H9 (cell line): ENCODE measurements at regions not wholly inside any gene's neighbourhood (a gene's known extent, or its start where the extent isn't known, plus 50 kb on each side); places are given as distances from the start of the nearest gene placed in this dataset.

Experiments
- DNase-seq: peaks from one replicate; pipeline ENCODE4 v3.0.0-alpha.2; 2017
- H2AFZ ChIP-seq: one replicate; pipeline ENCODE4 v1.6.1; 2013; ENCODE audit warnings: mild to moderate bottlenecking, low read length, control low read depth, moderate library complexity
- H2AK5ac ChIP-seq: 2 replicates; pipeline ENCODE4 v1.6.1; 2013; ENCODE audit warnings: low read length, control low read depth, mixed read lengths; ENCODE audit not compliant: insufficient read length
- H2BK120ac ChIP-seq: one replicate; pipeline ENCODE4 v1.6.1; 2013; ENCODE audit warnings: low read depth, mild to moderate bottlenecking, low read length, control low read depth, inconsistent platforms; ENCODE audit not compliant: poor library complexity, severe bottlenecking
- H2BK12ac ChIP-seq: 2 replicates; pipeline ENCODE4 v1.6.1; 2013; ENCODE audit warnings: low read length, control low read depth, mixed read lengths, low read depth; ENCODE audit not compliant: insufficient read length
- H2BK15ac ChIP-seq: 2 replicates; pipeline ENCODE4 v1.6.1; 2013; ENCODE audit warnings: low read depth, low read length, control low read depth
- H2BK20ac ChIP-seq: one replicate; pipeline ENCODE4 v1.6.1; 2013; ENCODE audit warnings: low read depth, mild to moderate bottlenecking, low read length, control low read depth, inconsistent platforms; ENCODE audit not compliant: poor library complexity, severe bottlenecking
- H2BK5ac ChIP-seq: 2 replicates; pipeline ENCODE4 v1.6.1; 2013; ENCODE audit warnings: low read length, control low read depth, mixed read lengths; ENCODE audit not compliant: insufficient read length
- H3K14ac ChIP-seq: 2 replicates; pipeline ENCODE4 v1.6.1; 2013; ENCODE audit warnings: low read length, control low read depth; ENCODE audit not compliant: insufficient read depth
- H3K18ac ChIP-seq: 2 replicates; pipeline ENCODE4 v1.6.1; 2013; ENCODE audit warnings: low read depth, mild to moderate bottlenecking, mixed read lengths, low read length, control low read depth; ENCODE audit not compliant: insufficient read length
- H3K23ac ChIP-seq: 2 replicates; pipeline ENCODE4 v1.6.1; 2013; ENCODE audit warnings: low read length, control low read depth, mixed read lengths, low read depth; ENCODE audit not compliant: insufficient read length
- H3K23me2 ChIP-seq: 2 replicates; pipeline ENCODE4 v1.6.1; 2013; ENCODE audit warnings: low read depth, mild to moderate bottlenecking, mixed read lengths, low read length, control low read depth; ENCODE audit not compliant: insufficient read length, poor library complexity, severe bottlenecking
- H3K27ac ChIP-seq: 2 replicates; pipeline ENCODE4 v1.5.1; 2013; ENCODE audit warnings: low read length, control low read depth, mixed read lengths, low read depth; ENCODE audit not compliant: insufficient read length
- H3K27me3 ChIP-seq: 2 replicates; pipeline ENCODE4 v1.6.1; 2013; ENCODE audit warnings: low read length, control low read depth, inconsistent platforms; ENCODE audit not compliant: insufficient read depth
- H3K4ac ChIP-seq: 2 replicates; pipeline ENCODE4 v1.6.1; 2013; ENCODE audit warnings: low read depth, mild to moderate bottlenecking, control low read depth, inconsistent platforms, low read length, moderate library complexity
- H3K4me1 ChIP-seq: 2 replicates; pipeline ENCODE4 v1.6.1; 2013; ENCODE audit warnings: low read length, control low read depth, inconsistent platforms; ENCODE audit not compliant: insufficient read depth
- H3K4me2 ChIP-seq: 2 replicates; pipeline ENCODE4 v1.6.1; 2013; ENCODE audit warnings: low read length, control low read depth, mixed read lengths; ENCODE audit not compliant: insufficient read length, insufficient read depth
- H3K56ac ChIP-seq: 2 replicates; pipeline ENCODE4 v1.6.1; 2013; ENCODE audit warnings: low read depth, mild to moderate bottlenecking, mixed read lengths, low read length, control low read depth; ENCODE audit not compliant: insufficient read length
- H3K79me1 ChIP-seq: 2 replicates; pipeline ENCODE4 v1.6.1; 2013; ENCODE audit warnings: low read depth, mild to moderate bottlenecking, moderate library complexity, low read length, control low read depth, inconsistent platforms; ENCODE audit not compliant: insufficient read depth, poor library complexity, severe bottlenecking
- H3K79me2 ChIP-seq: 2 replicates; pipeline ENCODE4 v1.6.1; 2013; ENCODE audit warnings: low read length, control low read depth, inconsistent platforms; ENCODE audit not compliant: insufficient read depth
- H3K9ac ChIP-seq: 2 replicates; pipeline ENCODE4 v1.6.1; 2013; ENCODE audit warnings: low read length, control low read depth, mixed read lengths; ENCODE audit not compliant: insufficient read length; ENCODE audit errors: extremely low read depth
- H3K9me3 ChIP-seq: one replicate; pipeline ENCODE4 v1.6.1; 2013; ENCODE audit warnings: low read depth, low read length, inconsistent platforms; ENCODE audit not compliant: control insufficient read depth
- H3T11ph ChIP-seq: one replicate; pipeline ENCODE4 v1.6.1; 2013; ENCODE audit warnings: mild to moderate bottlenecking, low read length, control low read depth, inconsistent platforms
- H4K20me1 ChIP-seq: one replicate; pipeline ENCODE4 v1.6.1; 2013; ENCODE audit not compliant: control insufficient read depth, insufficient read length, insufficient read depth
- H4K5ac ChIP-seq: 2 replicates; pipeline ENCODE4 v1.6.1; 2013; ENCODE audit warnings: low read depth, mild to moderate bottlenecking, mixed read lengths, low read length, control low read depth; ENCODE audit not compliant: insufficient read length
- H4K8ac ChIP-seq: replicated peaks from 2 replicates; pipeline ENCODE4 v1.6.1; 2013; ENCODE audit warnings: low read length, control low read depth, mixed read lengths, low read depth; ENCODE audit not compliant: insufficient read length
- H4K91ac ChIP-seq: 2 replicates; pipeline ENCODE4 v1.6.1; 2013; ENCODE audit warnings: low read depth, mild to moderate bottlenecking, moderate library complexity, mixed read lengths, low read length, control low read depth; ENCODE audit not compliant: insufficient read length
- H3K27ac Mint-ChIP-seq, 3 experiments: 2 replicates in 2 of 3; 3 replicates in 1 of 3; pipeline ENCODE4 v1.8.0; 2020 to 2021; ENCODE audit warnings: mixed read lengths in 3 of 3, mild to moderate bottlenecking in 1 of 3, moderate library complexity in 1 of 3
- H3K27me3 Mint-ChIP-seq: 2 replicates; pipeline ENCODE4 v1.8.0; 2021; ENCODE audit warnings: low read depth, mild to moderate bottlenecking, moderate library complexity, mixed read lengths
- H3K36me3 Mint-ChIP-seq, 3 experiments: 2 replicates in 2 of 3; 3 replicates in 1 of 3; pipeline ENCODE4 v1.8.0; 2020 to 2021; ENCODE audit warnings: low read depth in 3 of 3, mixed read lengths in 3 of 3; ENCODE audit not compliant: insufficient read depth in 1 of 3
- H3K4me1 Mint-ChIP-seq, 2 experiments: 2 replicates each; pipeline ENCODE4 v1.8.0; 2020; ENCODE audit warnings: mixed read lengths in 2 of 2
- H3K4me3 Mint-ChIP-seq, 2 experiments: 2 replicates in 1 of 2; 3 replicates in 1 of 2; pipeline ENCODE4 v1.8.0; 2020 to 2021; ENCODE audit warnings: mild to moderate bottlenecking in 2 of 2, mixed read lengths in 2 of 2, moderate library complexity in 1 of 2
- H3K9me3 Mint-ChIP-seq, 2 experiments: 2 replicates in 1 of 2; 3 replicates in 1 of 2; pipeline ENCODE4 v1.8.0; 2020; ENCODE audit warnings: mild to moderate bottlenecking in 2 of 2, mixed read lengths in 2 of 2, moderate library complexity in 1 of 2
- WGBS: extraction: QIAGEN DNeasy Blood & Tissue Kit; methylation state at CpG from one replicate; pipeline ENCODE4 v1.1.7; 2013; ENCODE audit warnings: missing lambda C conversion rate, low lambda C conversion rate, mixed read lengths; ENCODE audit not compliant: insufficient read length; ENCODE audit errors: extremely low coverage; 5-methylcytosine and 5-hydroxymethylcytosine counted together
- TF ChIP-seq, protein P1 (sequence below): fragments of 200-600 bp; sonication (generic); conservative IDR thresholded peaks from 3 replicates; pipeline ENCODE4 v1.8.0; 2021; ENCODE audit warnings: antibody characterized with exemption, mild to moderate bottlenecking

- H3K4me1 Mint-ChIP-seq = peaks cover 11 to 16% of the 10 kb centered on the region in 2 experiments
- no peak overlapping the region for H2BK15ac ChIP-seq
These were observed 245.2 kb upstream of the CLNK start for GRCh38 chr4:10929818-10930217.

More at GRCh38 chr4:10929818-10930217, 245.2 kb upstream of the CLNK start:
- DNase-seq = no peak
- Histone ChIP-seq H3K9ac (no peak overlapping the region), H3K56ac (no peak overlapping the region), H3K79me1 (no peaks in the 10 kb centered on the region), H3K23ac (no peak overlapping the region), H4K20me1 (no peaks in the 10 kb centered on the region), H2BK120ac (no peak overlapping the region), H3K4me1 (no peaks in the 10 kb centered on the region), H2BK12ac (no peak overlapping the region), H4K91ac (no peak overlapping the region), H3K27me3 (no peaks in the 10 kb centered on the region), H3K9me3 (no peaks in the 10 kb centered on the region), H3K14ac (no peak overlapping the region), H2BK5ac (no peak overlapping the region), H3K18ac (no peak overlapping the region), H2AFZ (no peak overlapping the region), H3T11ph (no peak overlapping the region), H3K4me2 (no peak overlapping the region), H4K8ac (no peak overlapping the region), H4K5ac (no peak overlapping the region), H3K79me2 (no peaks in the 10 kb centered on the region), H2BK20ac (no peak overlapping the region), H3K23me2 (no peaks in the 10 kb centered on the region), H3K27ac (no peak overlapping the region), H3K4ac (no peak overlapping the region), H2AK5ac (no peak overlapping the region)
- Mint-ChIP-seq H3K36me3 (no peaks in the 10 kb centered on the region), H3K27me3 (no peaks in the 10 kb centered on the region; the same call in 1 of the 2 replicates), H3K27ac (no peak overlapping the region; a peak in 1 of 7 replicates), H3K4me3 (no peak overlapping the region), H3K9me3 (no peaks in the 10 kb centered on the region; a peak in 1 of 5 replicates)
- TF ChIP-seq, protein P1, sequence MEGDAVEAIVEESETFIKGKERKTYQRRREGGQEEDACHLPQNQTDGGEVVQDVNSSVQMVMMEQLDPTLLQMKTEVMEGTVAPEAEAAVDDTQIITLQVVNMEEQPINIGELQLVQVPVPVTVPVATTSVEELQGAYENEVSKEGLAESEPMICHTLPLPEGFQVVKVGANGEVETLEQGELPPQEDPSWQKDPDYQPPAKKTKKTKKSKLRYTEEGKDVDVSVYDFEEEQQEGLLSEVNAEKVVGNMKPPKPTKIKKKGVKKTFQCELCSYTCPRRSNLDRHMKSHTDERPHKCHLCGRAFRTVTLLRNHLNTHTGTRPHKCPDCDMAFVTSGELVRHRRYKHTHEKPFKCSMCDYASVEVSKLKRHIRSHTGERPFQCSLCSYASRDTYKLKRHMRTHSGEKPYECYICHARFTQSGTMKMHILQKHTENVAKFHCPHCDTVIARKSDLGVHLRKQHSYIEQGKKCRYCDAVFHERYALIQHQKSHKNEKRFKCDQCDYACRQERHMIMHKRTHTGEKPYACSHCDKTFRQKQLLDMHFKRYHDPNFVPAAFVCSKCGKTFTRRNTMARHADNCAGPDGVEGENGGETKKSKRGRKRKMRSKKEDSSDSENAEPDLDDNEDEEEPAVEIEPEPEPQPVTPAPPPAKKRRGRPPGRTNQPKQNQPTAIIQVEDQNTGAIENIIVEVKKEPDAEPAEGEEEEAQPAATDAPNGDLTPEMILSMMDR = no peak
- no CpG with 5 or more reads among the region's 2 CpGs for WGBS
